Sciatic nerve (tissue), 2 donors: ENCODE measurements at regions not wholly inside any gene's neighbourhood (a gene's known extent, or its start where the extent isn't known, plus 50 kb on each side); places are given as distances from the start of the nearest gene placed in this dataset.
"Not testable (repeated sequence)": the region's sequence is repeated elsewhere in the genome, so short reads cannot be mapped to it uniquely, and the experiment has no call there.

Experiments used
- ATAC-seq: fragments of 200-7000 bp; cut with Tn5 transposase; one replicate; pipeline ENCODE4 v1.9.1; 2020; ENCODE audit warnings: mild to moderate bottlenecking, moderate library complexity
- DNase-seq: peaks from one replicate; pipeline ENCODE4 v3.0.0-alpha.2; 2020; ENCODE audit warnings: low spot score
- intact Hi-C: fragments of 100-400 bp; cut with DNase I; formaldehyde crosslinking; loops from one replicate; pipeline ENCODE4 v1.14.2; 2022
- donor health status: DM: no; HTN: no; CAD: no.
- donor health status: DM: no; HTN: no; CAD: no.

- DNase-seq (no peak), ATAC-seq (no peak)
- intact Hi-C loops, result no loop called here
Observed at GRCh38 chr16:26371349-26371869, 679.6 kb downstream of the HS3ST4 start.

- ATAC-seq, result no peak
- no peak for DNase-seq
- intact Hi-C loops, result no loop called here
Observed at GRCh38 chr16:26374279-26374925, 682.6 kb downstream of the HS3ST4 start.

GRCh38 chr16:26382586-26382985 is 684.1 kb upstream of the C16orf82 start:
- intact Hi-C loops, result no loop called here
- ATAC-seq (no peak), DNase-seq (no peak)

- intact Hi-C loops, result no loop called here
- ATAC-seq (no peak), DNase-seq (no peak)
Observed at GRCh38 chr16:26386096-26386495, 680.6 kb upstream of the C16orf82 start.

- intact Hi-C loops, result no loop called here
- no peak for DNase-seq
- ATAC-seq, result no peak
Observed at GRCh38 chr16:26391833-26392232, 674.9 kb upstream of the C16orf82 start.

GRCh38 chr16:26394409-26394808 is 672.3 kb upstream of the C16orf82 start:
- ATAC-seq, result no peak
- DNase-seq, result no peak
- intact Hi-C loops, result no loop called here

GRCh38 chr16:26395700-26396099 is 671.0 kb upstream of the C16orf82 start:
- intact Hi-C loops, result no loop called here
- no peak for ATAC-seq
- DNase-seq, result no peak

GRCh38 chr16:26396511-26397235 is 670.1 kb upstream of the C16orf82 start:
- DNase-seq (no peak), ATAC-seq (no peak)
- intact Hi-C loops, result no loop called here

GRCh38 chr16:26413780-26414179 is 652.9 kb upstream of the C16orf82 start:
- intact Hi-C loops, result no loop called here
- DNase-seq (no peak), ATAC-seq (no peak)

- DNase-seq, intact Hi-C loops, ATAC-seq: not testable (repeated sequence)
Observed at GRCh38 chr16:26419458-26419857, 647.3 kb upstream of the C16orf82 start.

- intact Hi-C loops, result no loop called here
- DNase-seq (no peak), ATAC-seq (no peak)
Observed at GRCh38 chr16:26430618-26431017, 636.1 kb upstream of the C16orf82 start.

- no peak for DNase-seq
- intact Hi-C loops, result no loop called here
- no peak for ATAC-seq
Observed at GRCh38 chr16:26433807-26434206, 632.9 kb upstream of the C16orf82 start.

- no peak for DNase-seq
- no peak for ATAC-seq
- intact Hi-C loops, result no loop called here
Observed at GRCh38 chr16:26441178-26441577, 625.5 kb upstream of the C16orf82 start.

GRCh38 chr16:26442321-26442720 is 624.4 kb upstream of the C16orf82 start:
- no peak for DNase-seq
- ATAC-seq, result no peak
- intact Hi-C loops, result no loop called here

- DNase-seq, result no peak
- intact Hi-C loops, result no loop called here
- no peak for ATAC-seq
Observed at GRCh38 chr16:26447570-26447969, 619.2 kb upstream of the C16orf82 start.

- intact Hi-C loops, result no loop called here
- ATAC-seq (no peak), DNase-seq (no peak)
Observed at GRCh38 chr16:26453215-26453614, 613.5 kb upstream of the C16orf82 start.

- intact Hi-C loops, result no loop called here
- no peak for ATAC-seq
- DNase-seq, result no peak
Observed at GRCh38 chr16:26454102-26454501, 612.6 kb upstream of the C16orf82 start.

GRCh38 chr16:26456074-26456473 is 610.7 kb upstream of the C16orf82 start:
- intact Hi-C loops, result no loop called here
- ATAC-seq (no peak), DNase-seq (no peak)

- ATAC-seq, result no peak
- intact Hi-C loops, result no loop called here
- no peak for DNase-seq
Observed at GRCh38 chr16:26457095-26457494, 609.6 kb upstream of the C16orf82 start.

GRCh38 chr16:26457882-26458281 is 608.8 kb upstream of the C16orf82 start:
- DNase-seq (no peak), ATAC-seq (no peak)
- intact Hi-C loops, result no loop called here
